Natural killer cell (primary cell): ENCODE measurements at regions not wholly inside any gene's neighbourhood (a gene's known extent, or its start where the extent isn't known, plus 50 kb on each side); places are given as distances from the start of the nearest gene placed in this dataset.
"Not testable (repeated sequence)": the region's sequence is repeated elsewhere in the genome, so short reads cannot be mapped to it uniquely, and the experiment has no call there.

Experiments used
- ATAC-seq, 3 donors: fragments of 150-1000 bp in 2 of 3; fragments of 200-7000 bp in 1 of 3; cut with Tn5 transposase; 1 replicate in 1 of 3; 2 replicates in 2 of 3; pipeline ENCODE4 v1.10.0; 2021; ENCODE audit warnings: mild to moderate bottlenecking in 2 of 3, moderate library complexity in 2 of 3
- DNase-seq, 2 donors: peaks; one replicate each; pipeline versions ENCODE4 v3.0.0 to v3.0.0-alpha.2; 2013 to 2021; ENCODE audit warnings: mixed read lengths in 1 of 2
- H3K27ac ChIP-seq: one replicate; pipeline ENCODE4 v1.5.1; 2013; ENCODE audit warnings: mild to moderate bottlenecking, low read length
- H3K27me3 ChIP-seq: one replicate; pipeline ENCODE4 v1.6.1; 2013; ENCODE audit warnings: low read length; ENCODE audit not compliant: control insufficient read depth, insufficient read depth
- H3K36me3 ChIP-seq: one replicate; pipeline ENCODE4 v1.6.1; 2013; ENCODE audit warnings: low read length; ENCODE audit not compliant: control insufficient read depth, insufficient read depth
- H3K4me1 ChIP-seq: one replicate; pipeline ENCODE4 v1.6.1; 2013; ENCODE audit warnings: low read length; ENCODE audit not compliant: control insufficient read depth, insufficient read depth
- H3K4me3 ChIP-seq: one replicate; pipeline ENCODE4 v1.5.1; 2013; ENCODE audit warnings: low read length
- H3K9me3 ChIP-seq: one replicate; pipeline ENCODE4 v1.6.1; 2013; ENCODE audit warnings: low read length; ENCODE audit not compliant: control insufficient read depth, insufficient read depth
- H3K27ac Mint-ChIP-seq, 2 donors: one replicate each; pipeline ENCODE4 v1.8.0; 2022; ENCODE audit warnings: mild to moderate bottlenecking in 2 of 2, mixed read lengths in 2 of 2, moderate library complexity in 1 of 2
- H3K27me3 Mint-ChIP-seq, 2 donors: one replicate each; pipeline ENCODE4 v1.8.0; 2022; ENCODE audit warnings: low read depth in 2 of 2, mixed read lengths in 2 of 2
- H3K36me3 Mint-ChIP-seq: one replicate; pipeline ENCODE4 v1.8.0; 2022; ENCODE audit warnings: mixed read lengths
- H3K4me1 Mint-ChIP-seq, 2 donors: one replicate each; pipeline ENCODE4 v1.8.0; 2022; ENCODE audit warnings: mixed read lengths in 2 of 2
- H3K4me3 Mint-ChIP-seq: one replicate; pipeline ENCODE4 v1.8.0; 2022; ENCODE audit warnings: mild to moderate bottlenecking, moderate library complexity, mixed read lengths
- H3K9me3 Mint-ChIP-seq, 2 donors: one replicate each; pipeline ENCODE4 v1.8.0; 2022; ENCODE audit warnings: mixed read lengths in 2 of 2
- WGBS: methylation state at CpG from one replicate; pipeline ENCODE4 v1.1.7; 2013; ENCODE audit warnings: missing lambda C conversion rate; ENCODE audit not compliant: insufficient coverage; 5-methylcytosine and 5-hydroxymethylcytosine counted together
- intact Hi-C: fragments of 100-400 bp; cut with micrococcal nuclease; formaldehyde crosslinking; loops from one replicate; pipeline ENCODE4 v1.14.2; 2022

DNA sequence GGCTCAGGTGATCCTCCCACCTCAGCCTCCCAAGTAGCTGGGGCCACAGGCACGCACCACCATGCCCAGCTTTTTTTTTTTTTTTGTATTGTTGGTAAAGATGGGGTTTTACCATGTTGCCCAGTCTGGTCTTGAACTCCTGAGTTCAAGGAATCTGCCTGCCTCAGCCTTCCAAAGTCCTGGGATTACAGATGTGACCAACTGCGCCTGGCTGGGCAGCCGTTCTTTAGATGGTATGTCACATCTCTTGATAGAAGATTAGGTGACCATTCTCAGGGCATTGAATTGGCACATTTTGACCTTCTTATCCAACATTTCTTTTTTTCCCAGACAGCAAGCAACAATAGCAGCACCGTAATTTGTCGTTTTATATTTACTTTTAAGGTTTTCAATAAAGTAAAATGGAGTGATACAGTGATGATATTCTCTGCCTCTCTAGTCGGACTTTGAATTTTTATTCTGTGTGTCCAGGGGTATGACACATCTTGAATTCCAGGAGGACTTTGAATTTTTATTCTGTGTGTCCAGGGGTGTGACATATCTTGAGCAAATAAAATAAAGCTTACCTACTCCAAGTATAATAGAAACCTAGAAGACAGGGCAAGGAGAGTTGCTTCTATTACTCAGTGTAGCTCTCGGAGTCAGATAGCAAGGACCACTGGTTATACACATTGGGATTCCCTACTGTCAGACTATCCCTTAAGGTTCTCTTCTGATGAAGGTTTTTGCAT is 282.4 kb upstream of the NOTCH2NLA start:
- ATAC-seq, intact Hi-C loops, H3K27me3 Mint-ChIP-seq, H3K9me3 ChIP-seq, DNase-seq, H3K9me3 Mint-ChIP-seq, H3K4me1 ChIP-seq, H3K36me3 ChIP-seq, H3K27ac Mint-ChIP-seq, H3K4me1 Mint-ChIP-seq, H3K4me3 ChIP-seq, H3K36me3 Mint-ChIP-seq, H3K27ac ChIP-seq, H3K27me3 ChIP-seq, H3K4me3 Mint-ChIP-seq: not testable (repeated sequence)
- 100% methylated on average over 1 of the region's 7 CpGs for WGBS

DNA sequence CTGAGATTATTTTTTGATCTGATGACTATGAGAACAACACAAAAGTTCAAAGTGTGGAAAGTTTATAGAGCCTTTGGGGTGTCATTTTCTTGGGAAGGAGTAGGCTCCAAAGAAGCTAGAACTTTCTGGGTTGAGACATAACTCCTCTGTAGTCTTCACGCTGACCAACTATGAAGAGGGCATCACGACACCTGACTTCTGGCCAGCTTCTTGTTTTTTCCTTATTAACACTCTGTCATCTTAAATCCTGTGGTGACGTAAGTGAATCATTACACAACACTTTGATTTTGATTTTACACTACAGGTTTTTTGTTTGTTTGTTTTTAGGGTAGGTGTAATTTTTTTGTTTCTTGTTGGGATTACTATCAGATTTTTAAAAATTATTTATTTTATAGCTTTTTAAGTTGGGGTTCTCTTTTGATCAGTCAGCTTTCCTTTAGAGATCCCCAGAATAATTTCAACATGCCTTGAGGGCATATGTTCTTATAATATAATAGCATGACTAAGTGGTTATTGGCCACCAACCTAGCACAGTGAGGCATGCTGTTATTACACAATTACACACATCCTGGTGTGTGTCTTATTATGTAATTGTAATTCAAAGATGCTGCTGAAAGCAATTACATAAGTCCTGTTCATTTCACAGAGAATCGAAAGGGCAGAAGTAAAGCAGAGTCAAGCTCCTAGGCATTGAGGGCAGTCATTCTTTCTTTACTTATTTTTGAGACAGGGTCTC is 281.6 kb upstream of the NOTCH2NLA start:
- intact Hi-C loops, DNase-seq, H3K27me3 ChIP-seq, H3K4me1 Mint-ChIP-seq, H3K36me3 Mint-ChIP-seq, H3K27ac Mint-ChIP-seq, H3K9me3 ChIP-seq, H3K36me3 ChIP-seq, H3K27me3 Mint-ChIP-seq, H3K4me1 ChIP-seq, H3K4me3 Mint-ChIP-seq, H3K4me3 ChIP-seq, H3K9me3 Mint-ChIP-seq, H3K27ac ChIP-seq: not testable (repeated sequence)
- no CpG with 5 or more reads among the region's 4 CpGs for WGBS
- peak in 2 of 3 donors; percentile 24 to 67 for ATAC-seq

GRCh38 chr1:146504121-146504520 is 275.3 kb upstream of the NOTCH2NLA start:
- H3K27ac ChIP-seq, H3K27me3 Mint-ChIP-seq, H3K4me3 ChIP-seq, H3K27ac Mint-ChIP-seq, ATAC-seq, H3K4me1 ChIP-seq, H3K36me3 ChIP-seq, H3K4me3 Mint-ChIP-seq, H3K9me3 Mint-ChIP-seq, H3K27me3 ChIP-seq, H3K4me1 Mint-ChIP-seq, intact Hi-C loops, DNase-seq, H3K36me3 Mint-ChIP-seq, H3K9me3 ChIP-seq: not testable (repeated sequence)
- no CpG with 5 or more reads among the region's 4 CpGs for WGBS

DNA sequence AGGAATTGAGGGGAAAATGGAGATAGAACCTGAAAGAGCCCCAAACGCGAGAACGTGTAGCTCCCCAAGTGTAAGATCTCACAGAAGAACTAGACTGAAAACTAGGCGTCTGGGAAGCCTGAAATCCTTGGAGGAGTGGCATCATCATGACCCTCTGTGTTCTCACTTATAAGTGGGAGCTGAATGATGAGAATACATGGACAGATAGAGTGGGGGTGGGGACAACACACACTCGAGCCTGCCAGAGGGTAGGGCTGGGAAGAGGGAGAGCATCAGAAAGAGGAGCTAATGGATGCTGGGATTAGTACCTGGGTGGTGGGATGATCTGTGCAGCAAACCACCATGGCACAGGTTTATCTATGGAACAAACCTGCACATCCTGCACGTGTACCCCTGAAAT is 258.7 kb upstream of the NOTCH2NLA start:
- H3K27ac ChIP-seq, H3K27ac Mint-ChIP-seq, H3K4me3 Mint-ChIP-seq, DNase-seq, H3K36me3 Mint-ChIP-seq, H3K36me3 ChIP-seq, H3K9me3 ChIP-seq, H3K27me3 ChIP-seq, H3K9me3 Mint-ChIP-seq, H3K4me1 ChIP-seq, H3K27me3 Mint-ChIP-seq, intact Hi-C loops, H3K4me3 ChIP-seq, ATAC-seq, H3K4me1 Mint-ChIP-seq: not testable (repeated sequence)
- WGBS: no CpG with 5 or more reads among the region's 6 CpGs

DNA sequence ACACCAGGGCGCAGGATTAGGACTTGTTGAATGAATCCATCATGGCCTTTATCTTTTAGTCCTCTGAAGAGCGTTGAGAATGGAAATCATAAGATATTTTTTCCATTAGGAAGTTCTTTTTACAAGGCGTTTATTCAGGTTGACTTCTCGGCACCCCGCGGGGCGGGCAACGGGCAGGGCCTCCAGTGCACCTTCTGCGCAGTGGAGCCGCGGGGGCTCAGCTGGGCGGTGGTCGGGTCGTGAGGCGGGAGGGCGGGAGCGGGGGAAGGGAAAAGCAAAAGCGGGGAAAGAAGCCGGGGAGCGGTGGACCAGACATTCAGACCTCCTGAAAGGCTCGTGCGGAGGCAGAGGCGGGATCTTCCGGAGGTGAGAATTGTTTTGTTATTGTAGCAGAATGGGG is 258.3 kb upstream of the NOTCH2NLA start:
- H3K4me1 Mint-ChIP-seq, ATAC-seq, H3K4me3 Mint-ChIP-seq, H3K27me3 ChIP-seq, H3K4me1 ChIP-seq, H3K27me3 Mint-ChIP-seq, H3K36me3 ChIP-seq, H3K27ac ChIP-seq, intact Hi-C loops, H3K9me3 ChIP-seq, H3K4me3 ChIP-seq, DNase-seq, H3K9me3 Mint-ChIP-seq, H3K27ac Mint-ChIP-seq, H3K36me3 Mint-ChIP-seq: not testable (repeated sequence)
- WGBS: no CpG with 5 or more reads among the region's 24 CpGs

- WGBS: 45% methylated on average over 16 of the region's 35 CpGs
- H3K27me3 Mint-ChIP-seq, H3K36me3 Mint-ChIP-seq, H3K27ac Mint-ChIP-seq, H3K4me1 ChIP-seq, intact Hi-C loops, H3K4me3 ChIP-seq, H3K9me3 Mint-ChIP-seq, H3K36me3 ChIP-seq, H3K27ac ChIP-seq, DNase-seq, H3K27me3 ChIP-seq, H3K4me3 Mint-ChIP-seq, H3K9me3 ChIP-seq, H3K4me1 Mint-ChIP-seq: not testable (repeated sequence)
- peak in 2 of 3 donors; percentile 21 to 66 for ATAC-seq
Observed at GRCh38 chr1:146486300-146487014, 257.6 kb upstream of the NOTCH2NLA start.

DNA sequence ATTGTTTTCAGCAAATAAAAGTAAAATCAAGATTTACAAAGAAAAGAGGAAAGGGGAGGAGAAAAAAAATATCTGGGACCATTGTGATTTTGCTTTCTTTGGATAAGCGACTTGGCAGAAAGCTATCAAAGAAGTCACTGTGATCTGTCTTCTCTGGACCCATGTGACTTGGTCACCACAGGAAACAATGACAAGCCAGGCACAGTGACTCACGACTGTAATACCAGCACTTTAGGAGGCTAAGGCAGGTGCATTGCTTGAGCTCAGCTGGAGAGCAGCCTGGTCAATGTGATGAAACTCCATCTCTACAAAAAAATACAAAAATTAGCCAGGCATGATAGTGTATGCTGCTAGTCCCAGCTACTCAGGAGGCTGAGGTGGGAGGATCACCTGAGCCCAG is 255.4 kb upstream of the NOTCH2NLA start:
- H3K27ac ChIP-seq, DNase-seq, H3K9me3 Mint-ChIP-seq, H3K4me1 ChIP-seq, H3K4me3 Mint-ChIP-seq, H3K4me3 ChIP-seq, intact Hi-C loops, H3K27me3 Mint-ChIP-seq, H3K36me3 Mint-ChIP-seq, H3K27me3 ChIP-seq, H3K36me3 ChIP-seq, H3K4me1 Mint-ChIP-seq, H3K27ac Mint-ChIP-seq, H3K9me3 ChIP-seq: not testable (repeated sequence)
- WGBS: no CpG with 5 or more reads among the region's 2 CpGs
- ATAC-seq: peak; percentile 55 to 83 (median 56)
